HG03025 (cell line): ENCODE measurements at regions not wholly inside any gene's neighbourhood (a gene's known extent, or its start where the extent isn't known, plus 50 kb on each side); places are given as distances from the start of the nearest gene placed in this dataset.

ENCODE experiments used
- ATAC-seq: cut with Tn5 transposase; IDR thresholded peaks from one replicate; pipeline ENCODE4 v1.9.1; 2021; ENCODE audit warnings: mild to moderate bottlenecking, moderate library complexity; ENCODE audit not compliant: unreplicated experiment, low FRiP score

- no peak for ATAC-seq
These were observed 296.5 kb upstream of the DMAC1 start for GRCh38 chr9:8096091-8096490.

- ATAC-seq: no peak
These were observed 296.1 kb upstream of the DMAC1 start for GRCh38 chr9:8095672-8096086.

- no peak for ATAC-seq
These were observed 288.9 kb upstream of the DMAC1 start for GRCh38 chr9:8088477-8088876.

GRCh38 chr9:8085986-8086385, 286.4 kb upstream of the DMAC1 start:
- ATAC-seq: no peak

- ATAC-seq: no peak
These were observed 279.1 kb upstream of the DMAC1 start for GRCh38 chr9:8078641-8079140.

- no peak for ATAC-seq
These were observed 275.2 kb upstream of the DMAC1 start for GRCh38 chr9:8074713-8075286.

GRCh38 chr9:8071445-8071798, 271.8 kb upstream of the DMAC1 start:
- no peak for ATAC-seq

- no peak for ATAC-seq
These were observed 271.3 kb upstream of the DMAC1 start for GRCh38 chr9:8070779-8071444.

- ATAC-seq: no peak
These were observed 262.9 kb upstream of the DMAC1 start for GRCh38 chr9:8062459-8062858.

GRCh38 chr9:8053501-8053900, 253.9 kb upstream of the DMAC1 start:
- no peak for ATAC-seq

GRCh38 chr9:8052991-8053390, 253.4 kb upstream of the DMAC1 start:
- ATAC-seq: no peak

GRCh38 chr9:8037745-8038144, 238.2 kb upstream of the DMAC1 start:
- ATAC-seq: no peak

GRCh38 chr9:8036914-8037524, 237.4 kb upstream of the DMAC1 start:
- no peak for ATAC-seq

GRCh38 chr9:8033794-8034193, 234.2 kb upstream of the DMAC1 start:
- ATAC-seq: no peak

- no peak for ATAC-seq
These were observed 230.5 kb upstream of the DMAC1 start for GRCh38 chr9:8030095-8030494.

GRCh38 chr9:8027351-8027750, 227.8 kb upstream of the DMAC1 start:
- no peak for ATAC-seq

GRCh38 chr9:8025551-8025950, 226.0 kb upstream of the DMAC1 start:
- ATAC-seq: no peak

- no peak for ATAC-seq
These were observed 220.6 kb upstream of the DMAC1 start for GRCh38 chr9:8020186-8020585.

GRCh38 chr9:8019636-8020035, 220.1 kb upstream of the DMAC1 start:
- no peak for ATAC-seq

GRCh38 chr9:8014997-8015682, 215.6 kb upstream of the DMAC1 start:
- no peak for ATAC-seq

- ATAC-seq: no peak
These were observed 213.4 kb upstream of the DMAC1 start for GRCh38 chr9:8012986-8013385.
